H1 (cell line): ENCODE measurements at regions not wholly inside any gene's neighbourhood (a gene's known extent, or its start where the extent isn't known, plus 50 kb on each side); places are given as distances from the start of the nearest gene placed in this dataset.

Experiments used
- CTCF ChIA-PET: fragments of 300-600 bp; sonication (Branson Sonifier 250); formaldehyde crosslinking; loops from one replicate; lab custom pipeline; 2021; ENCODE audit not compliant: partially characterized antibody; lab: Charles Lee
- POLR2A ChIA-PET: fragments of 300-600 bp; sonication (Branson Sonifier 250); formaldehyde crosslinking; loops from one replicate; lab custom pipeline; 2021; ENCODE audit warnings: inconsistent platforms; ENCODE audit not compliant: partially characterized antibody; lab: Charles Lee
- DNase-seq, 2 experiments: peaks; one replicate each; pipeline versions ENCODE4 v3.0.0 to v3.0.0-alpha.2; 2010 to 2022; ENCODE audit warnings: low spot score in 2 of 2, low read depth in 1 of 2, mixed read lengths in 1 of 2
- FAIRE-seq: peaks from 2 replicates; lab custom pipeline; 2011; peaks lifted over from hg19 to GRCh38; lab: Jason Lieb, UNC
- H2AFZ ChIP-seq: 2 replicates; pipeline ENCODE4 v1.8.1; 2012; ENCODE audit warnings: low read length, inconsistent platforms
- H2AK5ac ChIP-seq: 2 replicates; pipeline ENCODE4 v1.6.1; 2013; ENCODE audit warnings: low read depth, low read length
- H2BK120ac ChIP-seq: replicated peaks from 2 replicates; pipeline ENCODE3; 2013; ENCODE audit warnings: low read depth, low read length, inconsistent platforms
- H2BK12ac ChIP-seq: 2 replicates; pipeline ENCODE4 v1.6.1; 2013; ENCODE audit warnings: low read depth, low read length
- H2BK15ac ChIP-seq: 2 replicates; pipeline ENCODE4 v1.6.1; 2013; ENCODE audit warnings: low read length
- H2BK20ac ChIP-seq: 2 replicates; pipeline ENCODE4 v1.6.1; 2013; ENCODE audit warnings: low read length
- H2BK5ac ChIP-seq: 2 replicates; pipeline ENCODE4 v1.6.1; 2013; ENCODE audit warnings: low read depth, low read length
- H3K14ac ChIP-seq: 2 replicates; pipeline ENCODE4 v1.6.1; 2013; ENCODE audit warnings: inconsistent platforms; ENCODE audit not compliant: insufficient read length
- H3K18ac ChIP-seq: 2 replicates; pipeline ENCODE4 v1.6.1; 2013; ENCODE audit warnings: low read length; ENCODE audit errors: extremely low read depth
- H3K23ac ChIP-seq: 2 replicates; pipeline ENCODE4 v1.6.1; 2013; ENCODE audit warnings: inconsistent platforms; ENCODE audit not compliant: insufficient read length
- H3K23me2 ChIP-seq: 2 replicates; pipeline ENCODE4 v1.6.1; 2013; ENCODE audit warnings: low read depth, low read length
- H3K27ac ChIP-seq: 2 replicates; pipeline ENCODE4 v1.6.1; 2011; ENCODE audit warnings: low read depth, low read length, inconsistent platforms
- H3K27me3 ChIP-seq, 4 experiments: replicated peaks in 1 of 4; 1 replicate in 1 of 4; 2 replicates in 3 of 4; pipeline versions ENCODE4 v1.6.1 to v1.8.1; 2011 to 2013; ENCODE audit warnings: low read length in 3 of 4, mild to moderate bottlenecking in 3 of 4, inconsistent platforms in 2 of 4, mixed read lengths in 2 of 4, moderate library complexity in 1 of 4; ENCODE audit not compliant: control insufficient read depth in 3 of 4, insufficient read depth in 3 of 4; ENCODE audit errors: extremely low read depth in 1 of 4
- H3K36me3 ChIP-seq, 4 experiments: 2 replicates each; pipeline versions ENCODE4 v1.6.1 to v1.8.1; 2011 to 2013; ENCODE audit warnings: mild to moderate bottlenecking in 4 of 4, low read length in 3 of 4, moderate library complexity in 2 of 4, control low read depth in 1 of 4, inconsistent platforms in 1 of 4; ENCODE audit not compliant: insufficient read depth in 4 of 4, control insufficient read depth in 2 of 4
- H3K4ac ChIP-seq: replicated peaks from 2 replicates; pipeline ENCODE3; 2013; ENCODE audit warnings: low read length, low read depth, mixed read lengths, inconsistent platforms; ENCODE audit not compliant: insufficient read length
- H3K4me1 ChIP-seq, 4 experiments: replicated peaks in 1 of 4; 1 replicate in 1 of 4; 2 replicates in 3 of 4; pipeline versions ENCODE4 v1.6.1 to v1.8.1; 2011 to 2013; ENCODE audit warnings: low read length in 3 of 4, inconsistent platforms in 2 of 4, mixed read lengths in 1 of 4; ENCODE audit not compliant: insufficient read depth in 4 of 4, control insufficient read depth in 3 of 4
- H3K4me2 ChIP-seq, 2 experiments: 2 replicates each; pipeline versions ENCODE4 v1.6.1 to v1.8.1; 2011 to 2013; ENCODE audit warnings: low read depth in 2 of 2, low read length in 2 of 2, control low read depth in 1 of 2, inconsistent platforms in 1 of 2, mild to moderate bottlenecking in 1 of 2; ENCODE audit not compliant: insufficient read depth in 1 of 2
- H3K4me3 ChIP-seq, 4 experiments: fragments of 200-600, 300-600 bp in 1 of 4; sonication (generic), shearing (Covaris generic), sonication (Bioruptor Twin) in 1 of 4; 2 replicates each; pipeline versions ENCODE4 v1.5.1 to v1.8.1; 2011 to 2016; ENCODE audit warnings: low read length in 4 of 4, low read depth in 3 of 4, control low read depth in 2 of 4, inconsistent platforms in 2 of 4, mild to moderate bottlenecking in 2 of 4, mixed read lengths in 1 of 4, moderate library complexity in 1 of 4; ENCODE audit not compliant: insufficient read depth in 2 of 4; ENCODE audit errors: extremely low read depth in 1 of 4
- H3K56ac ChIP-seq: replicated peaks from 2 replicates; pipeline ENCODE3; 2013; ENCODE audit warnings: low read depth, mild to moderate bottlenecking, mixed read lengths, low read length, inconsistent platforms; ENCODE audit not compliant: insufficient read length
- H3K79me1 ChIP-seq: 2 replicates; pipeline ENCODE4 v1.6.1; 2013; ENCODE audit warnings: low read depth, low read length, control low read depth
- H3K79me2 ChIP-seq, 2 experiments: 2 replicates each; pipeline versions ENCODE4 v1.6.1 to v1.8.1; 2012 to 2013; ENCODE audit warnings: low read length in 2 of 2, mild to moderate bottlenecking in 2 of 2, inconsistent platforms in 1 of 2; ENCODE audit not compliant: insufficient read depth in 2 of 2, control insufficient read depth in 1 of 2
- H3K9ac ChIP-seq, 4 experiments: replicated peaks in 1 of 4; 1 replicate in 1 of 4; 2 replicates in 3 of 4; pipeline versions ENCODE4 v1.6.1 to v1.8.1; 2011 to 2013; ENCODE audit warnings: low read depth in 3 of 4, low read length in 3 of 4, control low read depth in 2 of 4, mild to moderate bottlenecking in 2 of 4, moderate library complexity in 2 of 4, inconsistent platforms in 1 of 4; ENCODE audit errors: extremely low read depth in 1 of 4
- H3K9me3 ChIP-seq, 2 experiments: 2 replicates each; pipeline versions ENCODE4 v1.6.1 to v1.8.1; 2012 to 2013; ENCODE audit warnings: mild to moderate bottlenecking in 2 of 2, moderate library complexity in 2 of 2, control low read depth in 1 of 2, inconsistent platforms in 1 of 2, low read depth in 1 of 2, low read length in 1 of 2, mixed read lengths in 1 of 2; ENCODE audit not compliant: insufficient read depth in 2 of 2
- H4K20me1 ChIP-seq, 2 experiments: replicated peaks in 1 of 2; 2 replicates each; pipeline versions ENCODE3 to v1.8.1; 2011 to 2013; ENCODE audit warnings: inconsistent platforms in 2 of 2, low read length in 2 of 2, mild to moderate bottlenecking in 1 of 2; ENCODE audit not compliant: insufficient read depth in 2 of 2, control insufficient read depth in 1 of 2
- H4K5ac ChIP-seq: 2 replicates; pipeline ENCODE4 v1.6.1; 2013; ENCODE audit warnings: low read length, low read depth, mixed read lengths, inconsistent platforms; ENCODE audit not compliant: insufficient read length
- H4K8ac ChIP-seq: 2 replicates; pipeline ENCODE4 v1.8.0; 2013; ENCODE audit warnings: mild to moderate bottlenecking, moderate library complexity, low read length, inconsistent platforms; ENCODE audit not compliant: insufficient read depth; ENCODE audit errors: extremely low read depth
- H4K91ac ChIP-seq: replicated peaks from 2 replicates; pipeline ENCODE3; 2013; ENCODE audit warnings: low read length, mixed read lengths, inconsistent platforms; ENCODE audit not compliant: insufficient read length
- CBX5 ChIP-seq: fragments of 300-800, 300-1000 bp; sonication (generic); IDR thresholded peaks from 2 replicates; pipeline ENCODE4 v1.7.1; 2016; ENCODE audit warnings: antibody characterized with exemption, low read length, low read depth
- CEBPB ChIP-seq: IDR thresholded peaks from 2 replicates; pipeline ENCODE4 v1.6.1; 2012; ENCODE audit warnings: low read depth, low read length
- CTBP2 ChIP-seq: IDR thresholded peaks from 2 replicates; pipeline ENCODE4 v1.7.0; 2011; ENCODE audit warnings: borderline replicate concordance, mild to moderate bottlenecking, moderate library complexity, mixed read lengths, low read length; ENCODE audit not compliant: insufficient read depth, insufficient read length
- CTCF ChIP-seq, 3 experiments: IDR thresholded peaks; 1 replicate in 2 of 3; 2 replicates in 1 of 3; pipeline versions ENCODE4 v1.5.1 to v1.6.1; 2011; ENCODE audit warnings: low read length in 3 of 3, mild to moderate bottlenecking in 3 of 3, inconsistent platforms in 2 of 3, low read depth in 1 of 3, moderate library complexity in 1 of 3; ENCODE audit not compliant: insufficient read depth in 1 of 3; ENCODE audit errors: control extremely low read depth in 1 of 3
- E2F6 ChIP-seq: IDR thresholded peaks from 2 replicates; pipeline ENCODE4 v1.6.1; 2012; ENCODE audit warnings: inconsistent platforms
- EGR1 ChIP-seq: IDR thresholded peaks from 2 replicates; pipeline ENCODE4 v1.6.1; 2011; ENCODE audit warnings: low read depth, low read length, borderline replicate concordance
- EZH2 ChIP-seq: fragments of 200-600 bp; sonication (generic); IDR thresholded peaks from 2 replicates; pipeline ENCODE4 v1.7.1; 2012; ENCODE audit warnings: low read depth, mild to moderate bottlenecking, moderate library complexity, low read length, inconsistent platforms; ENCODE audit not compliant: severe bottlenecking
- HDAC2 ChIP-seq, 2 experiments: fragments of 300-600 bp in 1 of 2; sonication (generic) in 1 of 2; IDR thresholded peaks; 2 replicates each; pipeline ENCODE4 v1.6.1; 2011 to 2012; ENCODE audit warnings: low read depth in 2 of 2, low read length in 2 of 2, mild to moderate bottlenecking in 2 of 2, moderate library complexity in 2 of 2, borderline replicate concordance in 1 of 2, inconsistent platforms in 1 of 2
- POLR2A ChIP-seq, 2 experiments: IDR thresholded peaks; 1 replicate in 1 of 2; 2 replicates in 1 of 2; pipeline ENCODE4 v1.6.1; 2011; ENCODE audit warnings: low read depth in 2 of 2, low read length in 2 of 2, mild to moderate bottlenecking in 2 of 2; ENCODE audit errors: control extremely low read depth in 1 of 2
- RBBP5 ChIP-seq: IDR thresholded peaks from 2 replicates; pipeline ENCODE4 v1.7.1; 2012; ENCODE audit warnings: low read depth, mild to moderate bottlenecking, inconsistent platforms, low read length, moderate library complexity, borderline replicate concordance
- RFX5 ChIP-seq: IDR thresholded peaks from 2 replicates; pipeline ENCODE4 v1.6.1; 2011; ENCODE audit warnings: low read depth, low read length, improper control_type of control experiment, borderline replicate concordance
- YY1 ChIP-seq: IDR thresholded peaks from 2 replicates; pipeline ENCODE4 v1.6.1; 2011; ENCODE audit warnings: low read depth, mild to moderate bottlenecking, low read length
- WGBS, 2 experiments: shearing (Covaris generic) in 1 of 2; methylation state at CpG; one replicate each; pipeline versions ENCODE4 v1.1.6 to v1.1.7; 2013 to 2015; ENCODE audit warnings: low lambda C conversion rate in 2 of 2, mixed read lengths in 2 of 2, inconsistent platforms in 1 of 2, low coverage in 1 of 2, missing lambda C conversion rate in 1 of 2; ENCODE audit not compliant: insufficient replicate concordance in 2 of 2, insufficient coverage in 1 of 2, insufficient read length in 1 of 2; ENCODE audit errors: extremely low coverage in 1 of 2, missing lambda C conversion rate in 1 of 2; 5-methylcytosine and 5-hydroxymethylcytosine counted together

GRCh38 chrY:7768901-7769300 is 857.3 kb upstream of the AMELY start:
- H3K23me2 ChIP-seq = no peaks in the 10 kb centered on the region
- H2BK15ac ChIP-seq = no peak overlapping the region
- H3K9ac ChIP-seq = no peak overlapping the region
- no peak overlapping the region for H2AK5ac ChIP-seq
- H2BK120ac ChIP-seq = no peak overlapping the region
- no peak overlapping the region for H2BK12ac ChIP-seq
- no peak overlapping the region for H3K23ac ChIP-seq
- no peaks in the 10 kb centered on the region for H3K4me1 ChIP-seq
- H2AFZ ChIP-seq = no peak overlapping the region
- 80% methylated on average over 1 of the region's 1 CpG; no CpG with 5 or more reads in 1 of the 2 experiments for WGBS, 2 experiments
- H3K27ac ChIP-seq = no peak overlapping the region
- no peak overlapping the region for H3K56ac ChIP-seq
- no peak overlapping the region for H3K4me2 ChIP-seq
- H2BK20ac ChIP-seq = no peak overlapping the region
- H2BK5ac ChIP-seq = no peak overlapping the region
- H4K91ac ChIP-seq = no peak overlapping the region
- ChIA-PET CTCF (no interaction called here), POLR2A (no interaction called here)
- no peak overlapping the region for H3K4ac ChIP-seq
- FAIRE-seq = no peak
- DNase-seq = no peak
- no peaks in the 10 kb centered on the region for H3K79me1 ChIP-seq
- H4K5ac ChIP-seq = no peak overlapping the region
- no peak overlapping the region for H3K18ac ChIP-seq
- H3K4me3 ChIP-seq = no peak overlapping the region
- H4K20me1 ChIP-seq = no peaks in the 10 kb centered on the region
- no peak overlapping the region for H4K8ac ChIP-seq
- no peak overlapping the region for H3K14ac ChIP-seq
- H3K79me2 ChIP-seq = no peaks in the 10 kb centered on the region
- H3K27me3 ChIP-seq = no peaks in the 10 kb centered on the region
- H3K36me3 ChIP-seq = no peaks in the 10 kb centered on the region
- no peaks in the 10 kb centered on the region for H3K9me3 ChIP-seq
- no peak for TF ChIP-seq CBX5
- no peak for TF ChIP-seq CEBPB
- no peak for TF ChIP-seq HDAC2 (IDR thresholded peaks at IDR 0.05; ENCODE audit: borderline replicate concordance in 1 of 2, low read depth in 2 of 2, low read length in 2 of 2)
- TF ChIP-seq EZH2 = no peak
- TF ChIP-seq E2F6 = no peak
- TF ChIP-seq CTCF (IDR thresholded peaks at IDR 0.05; ENCODE audit: control extremely low read depth in 1 of 3, insufficient read depth in 1 of 3, low read depth in 1 of 3, low read length in 3 of 3) = no peak
- TF ChIP-seq RFX5 = no peak
- TF ChIP-seq CTBP2 = no peak
- TF ChIP-seq RBBP5 = no peak
- no peak for TF ChIP-seq YY1
- no peak for TF ChIP-seq POLR2A (IDR thresholded peaks at IDR 0.05; ENCODE audit: control extremely low read depth in 1 of 2, low read depth in 2 of 2, low read length in 2 of 2)
- no peak for TF ChIP-seq EGR1
